Colonic mucosa (tissue), 4 donors: ENCODE measurements at regions not wholly inside any gene's neighbourhood (a gene's known extent, or its start where the extent isn't known, plus 50 kb on each side); places are given as distances from the start of the nearest gene placed in this dataset.

ENCODE experiments used
- DNase-seq: peaks from one replicate; pipeline ENCODE4 v3.0.0-alpha.2; 2020
- H3K27ac ChIP-seq: fragments of 200-600 bp; one replicate; pipeline ENCODE4 v1.8.0; 2021
- H3K27me3 ChIP-seq: fragments of 200-600 bp; one replicate; pipeline ENCODE4 v1.8.0; 2021
- H3K36me3 ChIP-seq: fragments of 200-600 bp; one replicate; pipeline ENCODE4 v1.8.0; 2021
- H3K4me1 ChIP-seq: fragments of 200-600 bp; one replicate; pipeline ENCODE4 v1.8.0; 2021; ENCODE audit warnings: mild to moderate bottlenecking
- H3K4me3 ChIP-seq: fragments of 200-600 bp; one replicate; pipeline ENCODE4 v1.8.0; 2021
- H3K9ac ChIP-seq, 2 donors: one replicate each; pipeline ENCODE4 v1.7.0; 2013; ENCODE audit warnings: control low read depth in 2 of 2, low read depth in 2 of 2, low read length in 2 of 2
- H3K9me3 ChIP-seq: fragments of 200-600 bp; one replicate; pipeline ENCODE4 v1.8.0; 2021
- intact Hi-C: fragments of 100-400 bp; cut with DNase I; formaldehyde crosslinking; loops from one replicate; pipeline ENCODE4 v1.14.1; 2022
- TF ChIP-seq, protein P1 (sequence below): fragments of 200-600 bp; IDR thresholded peaks from one replicate; pipeline ENCODE4 v1.8.0; 2022; ENCODE audit warnings: antibody characterized with exemption, mild to moderate bottlenecking
- donor health status: healthy.
- donor health status: DM: no; HTN: no; CAD: no.
- donor health status: DM: no; HTN: no; CAD: no.

DNA sequence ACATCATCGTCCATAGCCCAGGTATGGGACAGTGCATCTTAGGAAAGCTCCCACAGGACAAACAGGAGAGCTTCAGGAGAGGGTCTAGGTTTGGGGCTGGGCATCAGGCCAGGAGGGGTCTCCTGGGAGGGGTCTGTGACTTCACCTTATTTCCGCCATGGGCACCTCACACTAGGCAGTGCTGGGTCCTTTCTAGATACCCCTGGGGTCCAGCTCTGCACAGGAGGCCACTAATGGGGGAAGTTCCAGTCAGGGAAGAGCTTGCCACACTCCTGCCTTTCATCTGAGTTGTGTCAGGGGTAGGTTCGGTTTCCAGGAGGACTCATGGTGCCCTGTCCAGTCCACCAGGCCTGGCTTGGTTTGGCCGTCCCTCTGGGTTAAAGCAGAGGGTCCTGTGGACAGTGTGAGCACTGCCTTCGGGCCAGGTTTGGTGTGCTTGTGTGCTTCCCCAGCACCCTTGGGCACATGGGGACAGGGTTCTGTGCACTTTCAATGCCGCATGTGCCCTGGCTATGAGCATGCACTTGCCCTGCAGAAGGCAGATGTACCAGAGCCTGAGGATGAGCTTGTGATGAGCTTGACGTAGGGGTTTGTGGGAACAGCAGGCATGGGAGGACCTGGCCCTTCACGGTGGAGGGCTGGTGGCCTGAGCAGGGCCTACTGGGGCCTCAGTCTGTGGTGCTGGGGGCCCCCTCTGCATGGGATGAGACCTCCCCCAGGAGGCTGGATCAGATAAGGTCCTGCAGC is 377.7 kb upstream of the NUPR2 start:
- Histone ChIP-seq H3K4me3 (no peak overlapping the region), H3K36me3 (no peaks in the 10 kb centered on the region), H3K4me1 (no peaks in the 10 kb centered on the region), H3K27me3 (no peaks in the 10 kb centered on the region), H3K9me3 (no peaks in the 10 kb centered on the region), H3K27ac (no peak overlapping the region), H3K9ac (no peak overlapping the region)
- TF ChIP-seq, protein P1, sequence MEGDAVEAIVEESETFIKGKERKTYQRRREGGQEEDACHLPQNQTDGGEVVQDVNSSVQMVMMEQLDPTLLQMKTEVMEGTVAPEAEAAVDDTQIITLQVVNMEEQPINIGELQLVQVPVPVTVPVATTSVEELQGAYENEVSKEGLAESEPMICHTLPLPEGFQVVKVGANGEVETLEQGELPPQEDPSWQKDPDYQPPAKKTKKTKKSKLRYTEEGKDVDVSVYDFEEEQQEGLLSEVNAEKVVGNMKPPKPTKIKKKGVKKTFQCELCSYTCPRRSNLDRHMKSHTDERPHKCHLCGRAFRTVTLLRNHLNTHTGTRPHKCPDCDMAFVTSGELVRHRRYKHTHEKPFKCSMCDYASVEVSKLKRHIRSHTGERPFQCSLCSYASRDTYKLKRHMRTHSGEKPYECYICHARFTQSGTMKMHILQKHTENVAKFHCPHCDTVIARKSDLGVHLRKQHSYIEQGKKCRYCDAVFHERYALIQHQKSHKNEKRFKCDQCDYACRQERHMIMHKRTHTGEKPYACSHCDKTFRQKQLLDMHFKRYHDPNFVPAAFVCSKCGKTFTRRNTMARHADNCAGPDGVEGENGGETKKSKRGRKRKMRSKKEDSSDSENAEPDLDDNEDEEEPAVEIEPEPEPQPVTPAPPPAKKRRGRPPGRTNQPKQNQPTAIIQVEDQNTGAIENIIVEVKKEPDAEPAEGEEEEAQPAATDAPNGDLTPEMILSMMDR = no peak
- DNase-seq = no peak
- intact Hi-C loops = no loop called here

DNA sequence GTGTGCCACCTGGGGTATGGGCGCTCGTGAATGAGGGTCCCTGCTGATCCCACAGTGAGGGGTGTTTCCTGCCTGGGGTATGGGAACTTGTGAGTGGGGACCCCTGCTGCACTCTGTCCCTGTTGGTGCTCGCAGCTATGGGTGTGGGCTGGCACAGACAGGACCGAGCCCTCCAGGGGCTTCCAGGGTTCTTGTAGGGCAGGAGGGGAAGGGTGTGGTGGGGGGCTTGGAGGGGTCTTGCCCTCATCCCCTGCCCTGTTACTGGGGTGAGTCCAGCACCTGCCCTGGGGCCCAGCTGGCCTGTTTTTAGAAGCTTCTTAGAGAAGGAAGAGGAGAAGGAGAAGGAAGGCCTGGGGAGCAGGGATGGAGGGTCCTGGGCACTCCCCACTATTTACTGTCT is 377.0 kb upstream of the NUPR2 start:
- TF ChIP-seq, protein P1 = no peak
- intact Hi-C loops = no loop called here
- H3K4me3 ChIP-seq = no peak overlapping the region
- no peak overlapping the region for H3K9ac ChIP-seq
- H3K36me3 ChIP-seq = no peaks in the 10 kb centered on the region
- no peaks in the 10 kb centered on the region for H3K27me3 ChIP-seq
- H3K27ac ChIP-seq = no peak overlapping the region
- H3K4me1 ChIP-seq = no peaks in the 10 kb centered on the region
- DNase-seq = no peak
- H3K9me3 ChIP-seq = no peaks in the 10 kb centered on the region

DNA sequence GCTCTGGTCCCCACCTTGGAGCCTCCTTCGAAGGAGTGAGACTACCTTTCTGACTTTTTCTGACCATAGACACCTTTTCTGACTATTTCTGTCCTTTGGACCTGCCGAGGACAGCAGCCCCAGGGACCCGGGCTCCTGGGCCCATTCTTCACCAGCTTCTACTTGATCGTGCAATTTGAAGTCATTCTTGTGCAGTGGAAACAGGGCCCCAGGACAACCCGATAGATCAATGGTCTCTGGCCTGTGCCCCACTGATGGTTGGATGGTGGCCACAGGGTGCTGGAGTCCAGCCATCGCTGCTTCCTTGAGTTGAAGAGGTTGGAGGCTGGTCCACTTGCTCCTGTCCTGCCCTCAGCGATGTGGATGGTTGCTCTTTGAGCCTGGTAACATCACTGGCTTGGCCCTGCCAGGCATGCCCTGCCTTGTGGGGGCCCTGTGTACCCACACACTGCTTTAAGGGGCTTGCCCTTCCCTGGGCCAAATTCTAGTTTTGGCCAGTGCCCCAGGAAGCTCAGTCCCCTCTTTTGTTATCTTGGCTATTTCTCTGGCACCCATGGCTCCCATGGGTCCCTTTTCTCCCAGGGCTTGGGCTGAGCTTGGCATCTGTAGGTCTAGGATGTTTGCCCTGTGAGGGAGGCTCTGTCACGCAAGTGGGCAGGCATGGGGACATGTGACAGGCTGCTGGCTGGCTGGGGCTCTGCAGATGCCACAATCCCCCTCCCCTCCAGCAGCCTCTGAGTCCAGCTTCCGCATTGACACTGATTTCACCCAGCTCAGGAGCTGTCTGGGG is 375.6 kb upstream of the NUPR2 start:
- Histone ChIP-seq H3K36me3 (no peaks in the 10 kb centered on the region), H3K27me3 (no peaks in the 10 kb centered on the region), H3K4me3 (no peak overlapping the region), H3K9ac (no peak overlapping the region), H3K9me3 (no peaks in the 10 kb centered on the region), H3K27ac (no peak overlapping the region), H3K4me1 (no peaks in the 10 kb centered on the region)
- no peak for DNase-seq
- intact Hi-C loops = no loop called here
- TF ChIP-seq, protein P1 = no peak

DNA sequence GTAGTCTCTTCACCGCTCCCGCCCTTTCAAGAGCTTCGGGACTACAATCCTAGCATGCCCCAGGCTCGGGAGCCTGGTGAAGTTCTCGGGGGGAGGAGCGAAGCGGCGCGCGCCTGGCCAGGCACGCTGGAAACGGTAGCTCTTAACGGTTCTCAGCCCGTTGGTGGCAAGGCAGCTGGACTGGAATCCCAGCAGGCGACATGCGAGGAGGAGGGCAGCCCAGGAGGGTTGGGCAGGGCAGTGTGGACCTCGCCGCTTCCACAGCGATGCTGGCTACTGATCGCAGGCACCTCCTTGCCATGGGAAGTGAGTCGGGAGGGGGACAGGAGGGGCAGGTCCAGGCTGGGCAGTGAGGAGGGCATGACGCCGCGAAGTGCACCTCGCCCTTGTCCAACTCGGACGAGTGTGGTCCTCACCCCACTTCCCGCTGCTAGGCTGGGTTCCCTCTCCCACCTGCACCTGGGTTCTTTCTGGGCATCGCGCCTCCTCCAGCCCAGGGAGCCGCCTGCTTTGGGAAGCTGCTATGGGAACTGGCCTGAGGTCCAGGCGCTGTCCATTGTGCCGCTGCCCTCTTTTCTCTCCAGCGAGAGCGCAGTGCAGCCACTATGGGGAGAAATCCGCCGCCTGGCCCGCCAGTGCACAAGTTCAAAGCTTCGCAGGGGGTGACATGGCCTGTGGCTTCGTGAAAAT is 367.8 kb upstream of the NUPR2 start:
- no peak overlapping the region for H3K27ac ChIP-seq

DNA sequence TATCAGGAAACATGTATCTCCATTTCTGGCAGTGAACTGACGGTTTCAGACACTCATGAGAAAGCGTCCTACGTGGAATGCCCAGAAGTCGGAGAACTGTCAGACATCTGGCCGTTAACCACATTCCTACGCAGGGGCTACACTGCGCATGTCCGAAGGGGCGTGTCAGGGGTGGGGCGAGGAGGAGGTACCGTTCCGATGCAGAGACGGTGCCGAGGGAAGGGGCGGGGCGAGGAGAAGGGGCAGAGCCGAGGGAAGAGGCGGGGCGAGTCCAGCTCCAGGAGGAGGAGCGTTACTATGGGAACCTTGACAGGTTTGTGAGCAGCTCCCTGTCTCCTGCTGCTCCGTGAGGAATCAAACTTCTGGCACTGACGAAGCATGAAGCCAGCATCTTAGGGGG is 366.9 kb upstream of the NUPR2 start:
- Histone ChIP-seq H3K4me3 (no peak overlapping the region), H3K9ac (no peak overlapping the region), H3K27me3 (no peaks in the 10 kb centered on the region), H3K36me3 (no peaks in the 10 kb centered on the region), H3K9me3 (no peaks in the 10 kb centered on the region), H3K4me1 (no peaks in the 10 kb centered on the region), H3K27ac (no peak overlapping the region)
- TF ChIP-seq, protein P1 = no peak
- DNase-seq = no peak
- intact Hi-C loops = no loop called here

More for the DNA sequence above, 367.8 kb upstream of the NUPR2 start:
- intact Hi-C loops = no loop called here
- H3K36me3 ChIP-seq = no peaks in the 10 kb centered on the region
- no peak overlapping the region for H3K4me3 ChIP-seq
- H3K27me3 ChIP-seq = no peaks in the 10 kb centered on the region
- H3K9ac ChIP-seq = no peak overlapping the region
- no peaks in the 10 kb centered on the region for H3K4me1 ChIP-seq
- no peaks in the 10 kb centered on the region for H3K9me3 ChIP-seq
- TF ChIP-seq, protein P1 = no peak
- no peak for DNase-seq
